ENCODE measurements at regions not wholly inside any gene's neighbourhood (a gene's known extent, or its start where the extent isn't known, plus 50 kb on each side); places are given as distances from the start of the nearest gene placed in this dataset.
"Not testable (repeated sequence)": the region's sequence is repeated elsewhere in the genome, so short reads cannot be mapped to it uniquely, and the experiment has no call there.

GRCh38 chr21:28069450-28069923 lies 923.2 kb downstream of the LTN1 start:
- DNase-seq (ENCODE audit: low read depth), result no peak

GRCh38 chr21:28068455-28069358 lies 924.0 kb downstream of the LTN1 start:
- no peak for DNase-seq (ENCODE audit: low read depth)

GRCh38 chr21:28066596-28067387 lies 925.9 kb downstream of the LTN1 start:
- no peak for DNase-seq (ENCODE audit: low read depth)

GRCh38 chr21:28066076-28066475 lies 926.6 kb downstream of the LTN1 start:
- DNase-seq (ENCODE audit: low read depth), result no peak

- DNase-seq (ENCODE audit: low read depth), result no peak
These were observed 929.1 kb downstream of the LTN1 start for GRCh38 chr21:28063241-28064216.

- DNase-seq (ENCODE audit: low read depth), result not testable (repeated sequence)
These were observed 939.7 kb downstream of the LTN1 start for GRCh38 chr21:28052956-28053355.

- DNase-seq (ENCODE audit: low read depth), result not testable (repeated sequence)
These were observed 941.0 kb downstream of the LTN1 start for GRCh38 chr21:28051649-28052048.

GRCh38 chr21:28035692-28036091 lies 957.0 kb downstream of the LTN1 start:
- not testable (repeated sequence) for DNase-seq (ENCODE audit: low read depth)

- not testable (repeated sequence) for DNase-seq (ENCODE audit: low read depth)
These were observed 957.8 kb downstream of the LTN1 start for GRCh38 chr21:28034916-28035315.

- not testable (repeated sequence) for DNase-seq (ENCODE audit: low read depth)
These were observed 958.3 kb downstream of the LTN1 start for GRCh38 chr21:28034334-28034733.

GRCh38 chr21:28032652-28033051 lies 960.0 kb downstream of the LTN1 start:
- DNase-seq (ENCODE audit: low read depth), result not testable (repeated sequence)

GRCh38 chr21:28031066-28031465 lies 961.6 kb downstream of the LTN1 start:
- not testable (repeated sequence) for DNase-seq (ENCODE audit: low read depth)

GRCh38 chr21:28025111-28025510 lies 967.6 kb downstream of the LTN1 start:
- no peak for DNase-seq (ENCODE audit: low read depth)

GRCh38 chr21:28018741-28019669 lies 973.7 kb downstream of the LTN1 start:
- no peak for DNase-seq (ENCODE audit: low read depth)

GRCh38 chr21:28018213-28018612 lies 974.5 kb downstream of the LTN1 start:
- DNase-seq (ENCODE audit: low read depth), result no peak

- DNase-seq (ENCODE audit: low read depth), result no peak
These were observed 976.1 kb downstream of the LTN1 start for GRCh38 chr21:28016571-28016970.

- not testable (repeated sequence) for DNase-seq (ENCODE audit: low read depth)
These were observed 979.6 kb downstream of the LTN1 start for GRCh38 chr21:28013123-28013522.

- not testable (repeated sequence) for DNase-seq (ENCODE audit: low read depth)
These were observed 980.7 kb downstream of the LTN1 start for GRCh38 chr21:28011970-28012369.

GRCh38 chr21:28008245-28008644 lies 984.4 kb downstream of the LTN1 start:
- DNase-seq (ENCODE audit: low read depth), result not testable (repeated sequence)

- DNase-seq (ENCODE audit: low read depth), result not testable (repeated sequence)
These were observed 989.0 kb downstream of the LTN1 start for GRCh38 chr21:28003627-28004026.
